Fibroblast of pulmonary artery (primary cell): ENCODE measurements at regions not wholly inside any gene's neighbourhood (a gene's known extent, or its start where the extent isn't known, plus 50 kb on each side); places are given as distances from the start of the nearest gene placed in this dataset.
"Not testable (repeated sequence)": the region's sequence is repeated elsewhere in the genome, so short reads cannot be mapped to it uniquely, and the experiment has no call there.

Experiments used
- DNase-seq: peaks from one replicate; pipeline ENCODE4 v3.0.0-alpha.2; 2010; ENCODE audit warnings: low read depth
- H3K4me3 ChIP-seq: replicated peaks from 2 replicates; pipeline ENCODE4 v1.5.1; 2011; ENCODE audit warnings: low read depth, mild to moderate bottlenecking, control low read depth, low read length, moderate library complexity
- TF ChIP-seq, protein P1 (sequence below): IDR thresholded peaks from 2 replicates; pipeline ENCODE4 v1.5.1; 2011; ENCODE audit warnings: mild to moderate bottlenecking, control low read depth, low read length, inconsistent platforms; ENCODE audit errors: missing control alignments

DNA sequence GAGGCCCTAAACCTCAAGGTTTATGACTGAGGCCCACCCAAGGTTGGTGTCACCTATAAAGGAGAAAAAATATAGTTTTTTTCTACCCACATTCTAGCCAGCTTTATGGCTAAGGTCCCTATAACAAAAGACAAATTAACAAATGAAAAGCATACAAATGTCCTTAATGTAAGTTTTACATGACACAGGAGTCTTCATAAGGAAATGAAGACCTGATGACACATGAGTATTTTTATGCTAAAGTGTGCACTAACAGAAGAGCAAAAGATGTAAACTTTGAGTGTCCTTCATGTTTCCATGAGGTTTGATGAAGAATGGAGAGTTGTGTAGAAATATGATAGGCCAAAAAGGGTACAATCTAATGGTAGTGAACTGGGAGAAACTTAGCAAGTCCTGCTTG is 114.7 kb upstream of the INTU start:
- H3K4me3 ChIP-seq: no peak overlapping the region
- TF ChIP-seq, protein P1, sequence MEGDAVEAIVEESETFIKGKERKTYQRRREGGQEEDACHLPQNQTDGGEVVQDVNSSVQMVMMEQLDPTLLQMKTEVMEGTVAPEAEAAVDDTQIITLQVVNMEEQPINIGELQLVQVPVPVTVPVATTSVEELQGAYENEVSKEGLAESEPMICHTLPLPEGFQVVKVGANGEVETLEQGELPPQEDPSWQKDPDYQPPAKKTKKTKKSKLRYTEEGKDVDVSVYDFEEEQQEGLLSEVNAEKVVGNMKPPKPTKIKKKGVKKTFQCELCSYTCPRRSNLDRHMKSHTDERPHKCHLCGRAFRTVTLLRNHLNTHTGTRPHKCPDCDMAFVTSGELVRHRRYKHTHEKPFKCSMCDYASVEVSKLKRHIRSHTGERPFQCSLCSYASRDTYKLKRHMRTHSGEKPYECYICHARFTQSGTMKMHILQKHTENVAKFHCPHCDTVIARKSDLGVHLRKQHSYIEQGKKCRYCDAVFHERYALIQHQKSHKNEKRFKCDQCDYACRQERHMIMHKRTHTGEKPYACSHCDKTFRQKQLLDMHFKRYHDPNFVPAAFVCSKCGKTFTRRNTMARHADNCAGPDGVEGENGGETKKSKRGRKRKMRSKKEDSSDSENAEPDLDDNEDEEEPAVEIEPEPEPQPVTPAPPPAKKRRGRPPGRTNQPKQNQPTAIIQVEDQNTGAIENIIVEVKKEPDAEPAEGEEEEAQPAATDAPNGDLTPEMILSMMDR: no peak
- DNase-seq: no peak

DNA sequence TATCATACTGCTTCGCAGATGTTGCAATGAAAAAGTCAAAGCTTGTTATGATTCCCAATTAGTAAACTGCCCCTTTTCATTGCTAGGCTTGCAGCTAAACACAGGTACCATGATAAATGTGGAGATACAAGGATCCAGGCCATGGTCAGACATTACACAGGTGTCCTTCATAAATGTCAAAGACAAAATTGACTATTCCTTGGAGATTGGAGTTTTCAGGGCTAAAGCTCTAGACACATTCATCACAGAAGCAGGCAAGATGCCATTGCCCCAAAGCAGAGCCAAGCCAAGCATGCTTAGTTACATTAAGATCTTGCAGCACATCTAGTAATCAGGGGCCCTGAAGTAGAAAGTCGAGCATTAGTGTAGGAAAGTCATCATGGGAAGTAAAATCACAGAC is 111.3 kb upstream of the INTU start:
- TF ChIP-seq, protein P1: no peak
- no peak overlapping the region for H3K4me3 ChIP-seq
- no peak for DNase-seq

DNA sequence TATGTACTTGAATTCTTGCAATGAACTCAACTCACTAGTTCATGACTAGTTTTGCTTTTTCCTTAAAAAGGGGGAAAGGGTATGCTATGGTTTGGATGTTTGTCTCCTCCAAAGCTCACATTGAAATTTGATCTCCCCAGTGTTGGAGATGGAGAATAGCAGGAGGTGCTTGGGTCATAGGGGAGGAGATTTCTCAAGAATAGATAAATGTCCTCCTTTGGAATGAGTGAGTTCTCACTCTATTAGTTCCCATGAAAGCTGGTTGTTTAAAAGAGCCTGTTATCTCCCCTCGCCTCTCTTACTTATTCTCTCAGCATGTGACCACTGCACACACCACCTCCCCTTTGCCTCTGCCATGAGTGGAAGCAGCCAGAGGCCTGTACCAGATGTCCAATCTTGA is 109.4 kb upstream of the INTU start:
- TF ChIP-seq, protein P1: no peak
- no peak for DNase-seq
- H3K4me3 ChIP-seq: no peak overlapping the region

DNA sequence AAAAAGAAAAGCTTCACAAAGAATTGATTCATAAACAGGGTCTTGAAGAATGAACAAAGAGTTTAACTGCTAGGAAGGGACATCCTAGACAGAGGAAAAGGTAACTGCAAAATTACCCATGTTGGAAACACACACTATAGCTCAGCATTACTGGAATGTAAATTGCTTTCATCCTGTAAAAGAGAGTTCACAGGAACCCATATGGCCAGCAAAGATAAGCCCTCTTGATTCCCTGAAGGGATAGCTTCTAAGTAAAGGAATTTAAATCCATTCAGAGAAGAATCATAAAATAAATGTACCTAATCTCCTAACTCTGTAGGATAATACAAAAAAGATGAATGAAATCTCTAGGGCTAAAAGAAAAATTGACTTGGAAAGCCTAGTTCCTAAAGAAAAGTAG is 107.1 kb upstream of the INTU start:
- no peak overlapping the region for H3K4me3 ChIP-seq
- DNase-seq: no peak
- TF ChIP-seq, protein P1: no peak

DNA sequence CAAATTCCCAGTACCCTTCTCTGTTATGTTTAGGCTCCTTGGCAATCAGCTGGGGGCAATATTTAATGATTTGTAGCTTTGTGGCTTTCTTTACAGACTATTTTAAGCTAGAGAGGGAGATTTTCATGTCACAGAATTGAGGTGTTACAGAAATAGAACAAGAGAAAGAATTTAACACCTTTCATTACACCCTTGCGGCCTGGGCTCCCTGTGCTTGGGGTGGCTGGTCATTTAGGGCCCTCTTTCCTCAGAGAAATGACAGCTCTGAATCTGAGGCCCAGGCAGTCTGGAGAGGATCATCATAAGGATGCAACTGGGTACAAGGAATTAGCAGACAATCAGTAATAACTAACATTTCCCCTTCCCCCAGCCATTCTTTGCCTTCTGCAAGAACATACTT is 104.5 kb upstream of the INTU start:
- TF ChIP-seq, protein P1: no peak
- DNase-seq: no peak
- no peak overlapping the region for H3K4me3 ChIP-seq

DNA sequence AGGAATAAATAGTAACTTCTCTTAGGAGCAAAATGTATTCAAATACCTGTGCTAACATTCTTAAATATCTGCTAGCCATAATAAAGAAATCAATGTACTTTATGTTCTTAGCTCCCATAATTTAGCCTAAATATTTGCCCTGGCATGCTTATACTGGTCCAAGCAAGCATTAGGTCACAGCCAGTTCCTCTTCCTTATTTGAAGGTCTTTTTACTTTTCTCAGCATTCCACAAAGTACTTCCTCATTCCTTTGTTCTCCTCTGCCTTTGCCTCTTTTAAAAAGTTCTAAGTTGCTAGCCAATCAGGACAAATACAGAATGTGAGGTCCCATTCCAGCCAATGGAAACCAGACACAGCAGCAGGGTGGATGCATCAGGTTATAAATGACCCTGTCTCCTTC is 102.9 kb upstream of the INTU start:
- not testable (repeated sequence) for H3K4me3 ChIP-seq

DNA sequence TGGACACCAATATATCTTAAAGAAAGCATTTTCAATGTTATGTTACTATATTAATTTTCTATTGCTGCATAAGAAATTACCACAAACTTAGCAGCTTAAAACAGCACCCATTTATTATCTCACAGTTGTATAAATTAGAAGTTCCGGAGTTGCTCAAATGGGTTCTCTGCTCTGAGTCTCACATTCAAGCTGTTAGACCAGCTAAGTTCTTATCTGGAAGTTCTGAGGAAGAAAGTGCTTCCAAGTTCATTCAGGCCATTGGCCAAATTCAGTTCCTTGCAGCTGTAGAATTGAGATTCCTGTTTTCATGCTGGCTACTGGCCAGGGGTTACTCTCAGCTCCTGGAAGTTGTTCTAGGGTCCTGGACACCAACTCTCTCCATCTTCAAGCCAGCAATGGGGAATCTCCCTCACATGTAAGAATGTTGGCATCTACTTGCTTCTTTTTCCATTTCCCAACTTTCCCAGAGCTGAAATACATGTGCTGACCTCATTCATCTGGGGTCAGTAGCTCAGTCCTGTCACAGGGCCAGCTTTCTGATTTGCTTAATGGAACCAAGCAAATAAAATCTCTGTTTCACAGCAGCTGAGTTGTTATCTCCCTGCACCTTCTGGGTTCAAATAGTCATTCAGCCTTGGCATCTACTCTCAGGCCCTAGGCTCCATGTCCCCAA is 99.6 kb upstream of the INTU start:
- TF ChIP-seq, protein P1: no peak
- peak; percentile 57 for DNase-seq
- no peak overlapping the region for H3K4me3 ChIP-seq

More for the DNA sequence above, 102.9 kb upstream of the INTU start:
- DNase-seq: not testable (repeated sequence)
